Activated naive CD4-positive, alpha-beta T cell treated with anti-CD3 and anti-CD28 coated beads for 36 hours (primary cell): ENCODE measurements at regions not wholly inside any gene's neighbourhood (a gene's known extent, or its start where the extent isn't known, plus 50 kb on each side); places are given as distances from the start of the nearest gene placed in this dataset.

Source experiments
- CTCF ChIA-PET: fragments of 350-600 bp; sonication (Branson Sonifier 250); formaldehyde crosslinking; loops from one replicate; lab custom pipeline; 2021; ENCODE audit warnings: antibody characterized with exemption; lab: Charles Lee
- DNase-seq: peaks from one replicate; pipeline ENCODE4 v3.0.0-alpha.2; 2020
- H3K27ac Mint-ChIP-seq: one replicate; pipeline ENCODE4 v1.8.0; 2021; ENCODE audit warnings: mild to moderate bottlenecking, mixed read lengths
- H3K27me3 Mint-ChIP-seq: one replicate; pipeline ENCODE4 v1.8.0; 2021; ENCODE audit warnings: low read depth, mixed read lengths
- H3K36me3 Mint-ChIP-seq: one replicate; pipeline ENCODE4 v1.8.0; 2021; ENCODE audit warnings: low read depth, mixed read lengths
- H3K4me1 Mint-ChIP-seq: one replicate; pipeline ENCODE4 v1.8.0; 2021; ENCODE audit warnings: low read depth, mixed read lengths
- H3K4me3 Mint-ChIP-seq: one replicate; pipeline ENCODE4 v1.8.0; 2021; ENCODE audit warnings: mild to moderate bottlenecking, moderate library complexity, mixed read lengths
- H3K9me3 Mint-ChIP-seq: one replicate; pipeline ENCODE4 v1.8.0; 2021; ENCODE audit warnings: mixed read lengths
- intact Hi-C: fragments of 100-400 bp; cut with micrococcal nuclease; formaldehyde crosslinking; loops from one replicate; pipeline ENCODE4 v1.15.1; 2023

GRCh38 chr6:129967427-129967826, 51.0 kb upstream of the L3MBTL3 start:
- intact Hi-C loops = no loop called here
- no peak for DNase-seq
- Mint-ChIP-seq H3K9me3 (peaks cover 3% of the 10 kb centered on the region), H3K27ac (no peak overlapping the region), H3K36me3 (no peaks in the 10 kb centered on the region), H3K27me3 (peaks cover 9% of the 10 kb centered on the region), H3K4me3 (no peak overlapping the region), H3K4me1 (no peaks in the 10 kb centered on the region)
- CTCF ChIA-PET = interaction anchor here (0.5 kb wide), 1 partner anchor 16 kb away, joined by 7 read pairs; no protein-coding TSS in a partner anchor

- DNase-seq = no peak
- CTCF ChIA-PET = no interaction called here
- Mint-ChIP-seq H3K27ac (no peak overlapping the region), H3K4me3 (no peak overlapping the region), H3K9me3 (peaks cover 3% of the 10 kb centered on the region), H3K36me3 (no peaks in the 10 kb centered on the region), H3K27me3 (peaks cover 8% of the 10 kb centered on the region), H3K4me1 (no peaks in the 10 kb centered on the region)
- intact Hi-C loops = no loop called here
These were observed 52.3 kb upstream of the L3MBTL3 start for GRCh38 chr6:129966125-129966524.

GRCh38 chr6:129965096-129965495, 53.3 kb upstream of the L3MBTL3 start:
- peaks cover 5% of the 10 kb centered on the region for H3K27me3 Mint-ChIP-seq
- peaks cover 3% of the 10 kb centered on the region for H3K9me3 Mint-ChIP-seq
- H3K4me1 Mint-ChIP-seq = no peaks in the 10 kb centered on the region
- H3K36me3 Mint-ChIP-seq = no peaks in the 10 kb centered on the region
- CTCF ChIA-PET = no interaction called here
- H3K27ac Mint-ChIP-seq = no peak overlapping the region
- no peak overlapping the region for H3K4me3 Mint-ChIP-seq
- intact Hi-C loops = no loop called here
- DNase-seq = no peak

GRCh38 chr6:129959358-129959930, 58.9 kb upstream of the L3MBTL3 start:
- Mint-ChIP-seq H3K4me3 (no peak overlapping the region), H3K27ac (no peak overlapping the region), H3K36me3 (no peaks in the 10 kb centered on the region), H3K4me1 (no peaks in the 10 kb centered on the region), H3K27me3 (peaks cover 3% of the 10 kb centered on the region), H3K9me3 (peaks cover 1% of the 10 kb centered on the region)
- intact Hi-C loops = no loop called here
- no peak for DNase-seq
- CTCF ChIA-PET = interaction anchor here (0.6 kb wide), 1 partner anchor 83 kb away, joined by 3 read pairs; no protein-coding TSS in a partner anchor

- CTCF ChIA-PET = interaction anchor here (1.9 kb wide), 1 partner anchor 36 kb away, joined by 3 read pairs; no protein-coding TSS in a partner anchor
- DNase-seq = no peak
- H3K27ac Mint-ChIP-seq = no peak overlapping the region
- intact Hi-C loops = no loop called here
- no peaks in the 10 kb centered on the region for H3K4me1 Mint-ChIP-seq
- no peaks in the 10 kb centered on the region for H3K9me3 Mint-ChIP-seq
- H3K27me3 Mint-ChIP-seq = no peaks in the 10 kb centered on the region
- H3K36me3 Mint-ChIP-seq = no peaks in the 10 kb centered on the region
- no peak overlapping the region for H3K4me3 Mint-ChIP-seq
These were observed 60.2 kb upstream of the L3MBTL3 start for GRCh38 chr6:129957941-129958898.

GRCh38 chr6:129955584-129955983, 62.8 kb upstream of the L3MBTL3 start:
- Mint-ChIP-seq H3K27ac (no peak overlapping the region), H3K4me1 (no peaks in the 10 kb centered on the region), H3K27me3 (no peaks in the 10 kb centered on the region), H3K36me3 (no peaks in the 10 kb centered on the region), H3K4me3 (no peak overlapping the region), H3K9me3 (no peaks in the 10 kb centered on the region)
- CTCF ChIA-PET = no interaction called here
- DNase-seq = no peak
- intact Hi-C loops = no loop called here

GRCh38 chr6:129954749-129955431, 63.5 kb upstream of the L3MBTL3 start:
- Mint-ChIP-seq H3K27ac (no peak overlapping the region), H3K9me3 (no peaks in the 10 kb centered on the region), H3K4me1 (no peaks in the 10 kb centered on the region), H3K4me3 (no peak overlapping the region), H3K27me3 (no peaks in the 10 kb centered on the region), H3K36me3 (no peaks in the 10 kb centered on the region)
- no peak for DNase-seq
- intact Hi-C loops = no loop called here
- CTCF ChIA-PET = interaction anchor here (0.6 kb wide), 1 partner anchor 83 kb away, joined by 3 read pairs; no protein-coding TSS in a partner anchor

GRCh38 chr6:129947797-129948196, 70.6 kb upstream of the L3MBTL3 start:
- Mint-ChIP-seq H3K27me3 (peaks cover 6% of the 10 kb centered on the region), H3K9me3 (no peaks in the 10 kb centered on the region), H3K4me3 (no peak overlapping the region), H3K36me3 (no peaks in the 10 kb centered on the region), H3K27ac (no peak overlapping the region), H3K4me1 (no peaks in the 10 kb centered on the region)
- CTCF ChIA-PET = interaction anchor here (1.1 kb wide), 2 partner anchors 9 to 350 kb away, joined by 5 to 6 read pairs; no protein-coding TSS in a partner anchor
- DNase-seq = no peak
- intact Hi-C loops = no loop called here

GRCh38 chr6:129946439-129947140, 71.8 kb upstream of the L3MBTL3 start:
- no peaks in the 10 kb centered on the region for H3K36me3 Mint-ChIP-seq
- intact Hi-C loops = no loop called here
- CTCF ChIA-PET = no interaction called here
- H3K9me3 Mint-ChIP-seq = no peaks in the 10 kb centered on the region
- no peaks in the 10 kb centered on the region for H3K4me1 Mint-ChIP-seq
- H3K4me3 Mint-ChIP-seq = no peak overlapping the region
- no peak for DNase-seq
- H3K27ac Mint-ChIP-seq = no peak overlapping the region
- peaks cover 6% of the 10 kb centered on the region for H3K27me3 Mint-ChIP-seq

GRCh38 chr6:129943637-129944271, 74.6 kb upstream of the L3MBTL3 start:
- intact Hi-C loops = no loop called here

GRCh38 chr6:129940454-129941195, 77.8 kb upstream of the L3MBTL3 start:
- H3K27me3 Mint-ChIP-seq = peaks cover 3% of the 10 kb centered on the region
- CTCF ChIA-PET = interaction anchor here (0.9 kb wide), 1 partner anchor 11 kb away, joined by 3 read pairs; no protein-coding TSS in a partner anchor
- no peak overlapping the region for H3K4me3 Mint-ChIP-seq
- no peaks in the 10 kb centered on the region for H3K9me3 Mint-ChIP-seq
- intact Hi-C loops = no loop called here
- peaks cover 2% of the 10 kb centered on the region for H3K4me1 Mint-ChIP-seq
- no peak overlapping the region for H3K27ac Mint-ChIP-seq
- no peak for DNase-seq
- H3K36me3 Mint-ChIP-seq = no peaks in the 10 kb centered on the region

More at GRCh38 chr6:129943637-129944271, 74.6 kb upstream of the L3MBTL3 start:
- H3K4me1 Mint-ChIP-seq = no peaks in the 10 kb centered on the region
- H3K27ac Mint-ChIP-seq = no peak overlapping the region
- no peak overlapping the region for H3K4me3 Mint-ChIP-seq
- DNase-seq = no peak
- H3K27me3 Mint-ChIP-seq = peaks cover 9% of the 10 kb centered on the region
- H3K36me3 Mint-ChIP-seq = no peaks in the 10 kb centered on the region
- H3K9me3 Mint-ChIP-seq = no peaks in the 10 kb centered on the region
- CTCF ChIA-PET = no interaction called here
